ENCODE measurements at regions not wholly inside any gene's neighbourhood (a gene's known extent, or its start where the extent isn't known, plus 50 kb on each side); places are given as distances from the start of the nearest gene placed in this dataset.

DNA sequence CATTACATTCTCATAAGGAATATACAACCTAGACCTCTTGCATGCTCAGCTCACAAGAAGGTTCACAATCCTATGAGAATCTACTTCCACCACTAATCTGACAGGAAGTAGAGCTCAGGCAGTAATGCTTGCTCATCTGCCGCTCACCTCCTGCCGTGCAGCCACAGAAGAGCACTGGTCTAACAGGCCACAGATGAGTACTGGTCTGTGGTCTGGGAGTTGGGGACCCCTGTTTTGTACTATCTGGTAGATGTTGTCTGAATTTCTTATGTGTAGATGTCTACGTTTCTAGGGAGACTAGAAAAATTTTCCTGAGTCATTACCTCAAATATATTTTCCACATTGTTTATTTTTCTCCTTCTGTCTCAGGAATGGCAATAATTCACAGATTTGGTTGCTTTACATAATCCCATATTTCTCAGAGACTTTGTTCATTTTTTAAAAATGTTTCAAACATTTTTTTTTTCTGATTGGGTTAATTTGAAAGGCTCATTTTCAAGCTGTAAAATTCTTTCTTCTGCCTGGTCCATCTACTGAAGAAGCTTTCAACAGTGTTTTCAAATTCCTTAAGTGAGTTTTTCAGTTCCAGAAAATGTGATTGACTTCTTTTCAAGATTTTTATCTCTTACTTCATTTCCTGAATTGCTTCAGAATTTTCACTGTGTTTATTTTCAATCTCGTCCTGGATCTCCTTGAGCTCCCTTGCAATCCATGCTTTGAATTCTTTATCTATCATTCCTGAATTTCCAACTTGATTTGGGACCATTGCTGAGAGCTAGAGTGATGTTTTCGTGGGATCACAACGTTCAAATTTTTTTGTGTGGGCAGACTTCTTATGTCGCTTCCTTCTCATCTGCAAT, 1322.2 kb downstream of the PCDH9 start:
- TF ChIP-seq, protein P1, sequence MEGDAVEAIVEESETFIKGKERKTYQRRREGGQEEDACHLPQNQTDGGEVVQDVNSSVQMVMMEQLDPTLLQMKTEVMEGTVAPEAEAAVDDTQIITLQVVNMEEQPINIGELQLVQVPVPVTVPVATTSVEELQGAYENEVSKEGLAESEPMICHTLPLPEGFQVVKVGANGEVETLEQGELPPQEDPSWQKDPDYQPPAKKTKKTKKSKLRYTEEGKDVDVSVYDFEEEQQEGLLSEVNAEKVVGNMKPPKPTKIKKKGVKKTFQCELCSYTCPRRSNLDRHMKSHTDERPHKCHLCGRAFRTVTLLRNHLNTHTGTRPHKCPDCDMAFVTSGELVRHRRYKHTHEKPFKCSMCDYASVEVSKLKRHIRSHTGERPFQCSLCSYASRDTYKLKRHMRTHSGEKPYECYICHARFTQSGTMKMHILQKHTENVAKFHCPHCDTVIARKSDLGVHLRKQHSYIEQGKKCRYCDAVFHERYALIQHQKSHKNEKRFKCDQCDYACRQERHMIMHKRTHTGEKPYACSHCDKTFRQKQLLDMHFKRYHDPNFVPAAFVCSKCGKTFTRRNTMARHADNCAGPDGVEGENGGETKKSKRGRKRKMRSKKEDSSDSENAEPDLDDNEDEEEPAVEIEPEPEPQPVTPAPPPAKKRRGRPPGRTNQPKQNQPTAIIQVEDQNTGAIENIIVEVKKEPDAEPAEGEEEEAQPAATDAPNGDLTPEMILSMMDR (IDR thresholded peaks at IDR 0.05; ENCODE audit: extremely low read depth, low read depth, low read length) = no peak
- Histone ChIP-seq H3K4me1 (ENCODE audit: insufficient read depth, low read length) (peaks cover 12% of the 10 kb centered on the region), H3K36me3 (ENCODE audit: insufficient read depth, low read length) (no peaks in the 10 kb centered on the region), H3K4me2 (ENCODE audit: insufficient read depth, low read length) (no peak overlapping the region), H3K4me3 (ENCODE audit: insufficient read depth, low read length) (no peak overlapping the region), H3K27me3 (ENCODE audit: insufficient read depth, low read length) (no peaks in the 10 kb centered on the region), H4K20me1 (ENCODE audit: insufficient read depth, low read length) (no peaks in the 10 kb centered on the region), H3K79me2 (ENCODE audit: insufficient read depth, low read length) (no peaks in the 10 kb centered on the region), H2AFZ (ENCODE audit: low read length) (no peak overlapping the region), H3K9me3 (ENCODE audit: low read depth, low read length) (peaks cover 2% of the 10 kb centered on the region), H3K27ac (ENCODE audit: low read depth, low read length) (peak overlapping the region; percentile 6)
- DNase-seq (ENCODE audit: insufficient read length, low spot score, missing footprints) = no peak

DNA sequence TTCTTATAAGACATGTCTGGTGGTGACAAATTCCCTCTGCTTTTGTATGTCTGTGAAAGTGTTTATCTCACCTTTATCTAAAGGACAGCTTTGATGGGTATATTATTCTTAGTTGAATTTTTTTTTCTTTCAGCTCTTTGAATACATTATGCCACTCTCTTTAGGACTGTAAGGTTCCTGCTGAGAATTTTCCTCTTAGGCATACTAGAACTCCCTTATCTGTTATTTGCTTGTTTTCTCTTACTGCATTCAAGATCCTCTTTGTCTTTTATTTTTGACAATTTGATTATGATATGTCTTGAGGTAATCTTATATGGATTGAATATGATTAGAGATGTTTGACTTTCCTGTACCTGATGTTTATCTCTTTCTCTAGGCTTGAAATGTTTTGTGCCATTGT, 1328.4 kb downstream of the PCDH9 start:
- H2AFZ ChIP-seq (ENCODE audit: low read length) = no peak overlapping the region
- H3K27me3 ChIP-seq (ENCODE audit: insufficient read depth, low read length) = no peaks in the 10 kb centered on the region
- H3K27ac ChIP-seq (ENCODE audit: low read depth, low read length) = no peak overlapping the region
- TF ChIP-seq, protein P1 (IDR thresholded peaks at IDR 0.05; ENCODE audit: extremely low read depth, low read depth, low read length) = no peak
- no peaks in the 10 kb centered on the region for H3K9me3 ChIP-seq (ENCODE audit: low read depth, low read length)
- H3K4me1 ChIP-seq (ENCODE audit: insufficient read depth, low read length) = no peaks in the 10 kb centered on the region
- H3K36me3 ChIP-seq (ENCODE audit: insufficient read depth, low read length) = no peaks in the 10 kb centered on the region
- DNase-seq (ENCODE audit: insufficient read length, low spot score, missing footprints) = no peak
- H3K79me2 ChIP-seq (ENCODE audit: insufficient read depth, low read length) = no peaks in the 10 kb centered on the region
- no peak overlapping the region for H3K4me3 ChIP-seq (ENCODE audit: insufficient read depth, low read length)
- no peaks in the 10 kb centered on the region for H4K20me1 ChIP-seq (ENCODE audit: insufficient read depth, low read length)
- no peak overlapping the region for H3K4me2 ChIP-seq (ENCODE audit: insufficient read depth, low read length)

DNA sequence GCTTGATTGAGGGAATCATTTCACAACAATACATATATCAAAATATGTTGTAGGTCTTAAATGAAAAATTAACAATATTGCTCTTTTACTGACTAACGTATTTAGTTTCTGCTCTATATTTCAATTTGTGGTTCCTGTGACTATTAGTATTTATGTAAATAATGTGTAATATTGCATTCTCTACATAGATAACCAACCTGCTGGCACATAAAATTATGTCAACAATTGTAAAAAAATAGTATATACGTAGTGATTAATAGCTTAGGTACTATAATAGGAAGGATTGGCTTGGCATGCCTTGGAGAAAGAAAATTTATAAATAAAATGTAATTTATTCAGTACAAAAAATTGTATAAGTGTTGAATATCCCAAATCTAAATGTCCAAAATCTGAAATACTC, 1336.1 kb downstream of the PCDH9 start:
- Histone ChIP-seq H3K4me2 (ENCODE audit: insufficient read depth, low read length) (no peak overlapping the region), H3K4me1 (ENCODE audit: insufficient read depth, low read length) (no peaks in the 10 kb centered on the region), H3K4me3 (ENCODE audit: insufficient read depth, low read length) (no peak overlapping the region), H3K27me3 (ENCODE audit: insufficient read depth, low read length) (no peaks in the 10 kb centered on the region), H3K79me2 (ENCODE audit: insufficient read depth, low read length) (no peaks in the 10 kb centered on the region), H3K36me3 (ENCODE audit: insufficient read depth, low read length) (no peaks in the 10 kb centered on the region), H4K20me1 (ENCODE audit: insufficient read depth, low read length) (no peaks in the 10 kb centered on the region), H3K9me3 (ENCODE audit: low read depth, low read length) (no peaks in the 10 kb centered on the region), H3K27ac (ENCODE audit: low read depth, low read length) (no peak overlapping the region), H2AFZ (ENCODE audit: low read length) (no peak overlapping the region)
- TF ChIP-seq, protein P1 (IDR thresholded peaks at IDR 0.05; ENCODE audit: extremely low read depth, low read depth, low read length) = no peak
- no peak for DNase-seq (ENCODE audit: insufficient read length, low spot score, missing footprints)

DNA sequence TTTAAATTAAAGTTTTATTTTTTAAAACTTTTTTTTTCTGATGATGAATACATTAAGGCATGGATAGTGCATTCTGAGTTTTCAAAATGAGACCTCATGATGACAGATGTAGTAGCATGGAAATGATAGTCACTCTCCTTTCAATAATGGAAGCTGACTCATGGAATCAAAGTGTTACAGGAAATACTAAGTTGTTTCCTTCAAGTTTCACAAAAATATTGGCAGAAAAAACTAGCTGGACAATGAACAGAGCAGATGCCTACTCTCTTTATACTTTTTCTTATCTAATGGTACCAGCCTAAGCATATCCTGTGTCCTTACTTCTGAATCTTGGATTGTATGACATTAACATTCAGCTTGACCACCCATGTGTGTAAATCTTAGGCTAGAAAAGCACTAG, 1337.3 kb downstream of the PCDH9 start:
- H3K9me3 ChIP-seq (ENCODE audit: low read depth, low read length) = no peaks in the 10 kb centered on the region
- H3K27ac ChIP-seq (ENCODE audit: low read depth, low read length) = no peak overlapping the region
- H3K4me3 ChIP-seq (ENCODE audit: insufficient read depth, low read length) = no peak overlapping the region
- H3K4me2 ChIP-seq (ENCODE audit: insufficient read depth, low read length) = no peak overlapping the region
- no peaks in the 10 kb centered on the region for H4K20me1 ChIP-seq (ENCODE audit: insufficient read depth, low read length)
- H3K79me2 ChIP-seq (ENCODE audit: insufficient read depth, low read length) = no peaks in the 10 kb centered on the region
- DNase-seq (ENCODE audit: insufficient read length, low spot score, missing footprints) = no peak
- no peaks in the 10 kb centered on the region for H3K36me3 ChIP-seq (ENCODE audit: insufficient read depth, low read length)
- H3K4me1 ChIP-seq (ENCODE audit: insufficient read depth, low read length) = no peaks in the 10 kb centered on the region
- H2AFZ ChIP-seq (ENCODE audit: low read length) = peak overlapping the region; percentile 43
- TF ChIP-seq, protein P1 (IDR thresholded peaks at IDR 0.05; ENCODE audit: extremely low read depth, low read depth, low read length) = no peak
- H3K27me3 ChIP-seq (ENCODE audit: insufficient read depth, low read length) = no peaks in the 10 kb centered on the region

Measured in osteoblast (primary cell).